Neural progenitor cell (in vitro differentiated cells): ENCODE measurements at regions not wholly inside any gene's neighbourhood (a gene's known extent, or its start where the extent isn't known, plus 50 kb on each side); places are given as distances from the start of the nearest gene placed in this dataset.

Experiments
- CTCF ChIP-seq: fragments of 200-600 bp; sonication (generic); IDR thresholded peaks from 2 replicates; pipeline ENCODE4 v1.5.1; 2017; ENCODE audit warnings: antibody characterized with exemption, mild to moderate bottlenecking
- EZH2 ChIP-seq: fragments of 200-600 bp; sonication (generic); IDR thresholded peaks from 2 replicates; pipeline ENCODE4 v1.6.1; 2017; ENCODE audit warnings: antibody characterized with exemption, mild to moderate bottlenecking, moderate library complexity
- EZH2phosphoT487 ChIP-seq: fragments of 200-600 bp; sonication (generic); IDR thresholded peaks from 2 replicates; pipeline ENCODE4 v1.6.1; 2017; ENCODE audit warnings: antibody characterized with exemption

- TF ChIP-seq CTCF (no peak), EZH2phosphoT487 (no peak), EZH2 (no peak)
Measured at GRCh38 chr2:144983107-144983506, 463.2 kb upstream of the ZEB2 start.
